Testis (tissue), 2 donors: ENCODE measurements at regions not wholly inside any gene's neighbourhood (a gene's known extent, or its start where the extent isn't known, plus 50 kb on each side); places are given as distances from the start of the nearest gene placed in this dataset.

ENCODE experiments used
- CTCF ChIP-seq, 3 experiments: fragments of 450-650 bp in 2 of 3; fragments of 200-600 bp in 1 of 3; sonication (generic) in 1 of 3; IDR thresholded peaks; one replicate each; pipeline ENCODE4 v1.5.1; 2016 to 2019; ENCODE audit warnings: antibody characterized with exemption in 3 of 3, mild to moderate bottlenecking in 2 of 3, moderate library complexity in 1 of 3
- POLR2A ChIP-seq: fragments of 450-650 bp; IDR thresholded peaks from one replicate; pipeline ENCODE4 v1.6.1; 2017; ENCODE audit warnings: antibody characterized with exemption, mild to moderate bottlenecking, moderate library complexity

DNA sequence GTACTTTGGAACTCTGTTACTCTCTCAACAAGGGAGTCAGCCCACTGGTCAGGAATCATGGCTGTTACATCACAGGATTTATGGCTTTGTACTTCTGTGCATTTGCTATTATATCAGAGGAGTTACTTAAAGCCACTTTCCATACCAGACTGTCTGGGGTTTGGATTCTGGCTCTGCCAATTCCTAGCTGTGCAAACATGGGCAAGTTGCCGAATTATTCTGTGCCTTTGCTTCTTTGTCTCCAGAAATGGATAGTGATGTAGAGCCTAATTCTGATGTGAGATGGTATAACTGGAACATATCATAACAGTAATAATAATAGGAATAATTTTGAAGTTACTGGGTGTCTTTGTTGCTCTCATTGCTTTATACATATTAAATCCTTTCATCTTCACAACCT, 1047.3 kb upstream of the SEMA6A start:
- no peak for TF ChIP-seq POLR2A
- no peak for TF ChIP-seq CTCF (IDR thresholded peaks at IDR 0.05)
